ENCODE measurements at regions not wholly inside any gene's neighbourhood (a gene's known extent, or its start where the extent isn't known, plus 50 kb on each side); places are given as distances from the start of the nearest gene placed in this dataset.

DNA sequence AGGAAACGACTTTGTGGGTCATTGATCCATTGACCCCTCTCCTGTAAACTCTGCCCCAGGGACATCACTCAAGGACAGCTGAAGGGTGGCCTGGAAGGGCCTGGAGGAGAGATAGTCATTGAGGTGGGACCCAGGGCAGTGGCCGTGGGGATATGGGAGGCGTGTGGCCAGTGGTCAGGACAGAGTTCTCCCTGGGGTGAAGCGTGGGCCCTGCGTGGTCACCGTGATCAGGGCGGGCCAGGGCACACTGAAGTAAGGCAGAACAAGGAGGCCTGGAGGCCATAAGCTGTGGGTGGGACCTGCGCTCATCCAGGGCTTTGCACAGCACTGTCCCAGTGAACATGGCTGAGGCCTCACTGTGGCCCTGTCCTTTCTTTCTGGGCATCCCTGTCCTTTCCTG, 177.9 kb downstream of the ZNF248 start:
- Histone ChIP-seq H3K4me3 (ENCODE audit: control insufficient read depth in 1 of 2, extremely low read depth in 1 of 2, low read length in 1 of 2) (no peak overlapping the region), H3K36me3 (ENCODE audit: control insufficient read depth in 2 of 2, extremely low read depth in 1 of 2, insufficient read depth in 1 of 2, low read length in 1 of 2) (no peaks in the 10 kb centered on the region), H3K27ac (ENCODE audit: low read length) (no peak overlapping the region), H3K27me3 (replicated peaks in 1 of 2; ENCODE audit: control insufficient read depth in 2 of 2, extremely low read depth in 1 of 2, insufficient read depth in 2 of 2, low read length in 1 of 2) (no peaks in the 10 kb centered on the region), H3K4me1 (ENCODE audit: control insufficient read depth in 1 of 2, extremely low read depth in 1 of 2, insufficient read depth in 2 of 2, low read length in 2 of 2) (no peaks in the 10 kb centered on the region), H3K9me3 (no peaks in the 10 kb centered on the region)
- Mint-ChIP-seq H3K4me3 (no peak overlapping the region), H3K4me1 (no peaks in the 10 kb centered on the region), H3K9me3 (peaks cover 5 to 16% (median 15%) of the 10 kb centered on the region in 3 donors), H3K36me3 (no peaks in the 10 kb centered on the region), H3K27me3 (no peaks in the 10 kb centered on the region), H3K27ac (no peak overlapping the region)
- no peak for DNase-seq
- ChIA-PET POLR2A (no interaction called here), CTCF (no interaction called here)
- WGBS (ENCODE audit: insufficient coverage): 100% methylated on average over 8 of the region's 8 CpGs
- ATAC-seq (replicated peaks in 1 of 4): no peak

DNA sequence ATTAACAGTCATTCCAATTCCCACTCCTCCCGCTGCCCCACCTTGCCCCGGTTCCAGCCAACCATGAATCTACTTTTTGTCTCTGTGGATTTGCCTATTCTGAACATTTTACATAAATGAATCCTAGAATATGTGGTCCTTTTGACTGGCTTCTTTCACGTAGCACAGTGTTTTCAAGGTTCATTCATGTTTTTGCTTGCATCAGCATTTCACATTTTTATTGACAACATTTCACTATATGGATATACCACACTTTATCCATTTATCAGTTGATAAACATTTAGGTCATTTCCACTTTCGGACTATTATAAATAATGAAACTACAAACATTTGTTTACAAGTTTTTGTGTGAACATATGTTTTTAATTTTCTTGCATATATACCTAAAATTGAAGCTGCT, 182.0 kb downstream of the ZNF248 start:
- H3K36me3 ChIP-seq (ENCODE audit: control insufficient read depth in 2 of 2, extremely low read depth in 1 of 2, insufficient read depth in 1 of 2, low read length in 1 of 2): no peaks in the 10 kb centered on the region
- ChIA-PET POLR2A (no interaction called here), CTCF (no interaction called here)
- no peak overlapping the region for H3K27ac ChIP-seq (ENCODE audit: low read length)
- H3K4me1 Mint-ChIP-seq: no peaks in the 10 kb centered on the region
- no peaks in the 10 kb centered on the region for H3K27me3 ChIP-seq (replicated peaks in 1 of 2; ENCODE audit: control insufficient read depth in 2 of 2, extremely low read depth in 1 of 2, insufficient read depth in 2 of 2, low read length in 1 of 2)
- peaks cover 3% of the 10 kb centered on the region for H3K36me3 Mint-ChIP-seq
- peaks cover 19 to 34% (median 20%) of the 10 kb centered on the region in 3 donors for H3K9me3 Mint-ChIP-seq
- no peaks in the 10 kb centered on the region for H3K9me3 ChIP-seq
- H3K27me3 Mint-ChIP-seq: no peaks in the 10 kb centered on the region
- 89% methylated on average over 2 of the region's 4 CpGs for WGBS (ENCODE audit: insufficient coverage)
- H3K4me1 ChIP-seq (ENCODE audit: control insufficient read depth in 1 of 2, extremely low read depth in 1 of 2, insufficient read depth in 2 of 2, low read length in 2 of 2): no peaks in the 10 kb centered on the region
- H3K4me3 Mint-ChIP-seq: no peak overlapping the region
- no peak overlapping the region for H3K4me3 ChIP-seq (ENCODE audit: control insufficient read depth in 1 of 2, extremely low read depth in 1 of 2, low read length in 1 of 2)
- no peak overlapping the region for H3K27ac Mint-ChIP-seq
- ATAC-seq (replicated peaks in 1 of 4): no peak
- DNase-seq: no peak

DNA sequence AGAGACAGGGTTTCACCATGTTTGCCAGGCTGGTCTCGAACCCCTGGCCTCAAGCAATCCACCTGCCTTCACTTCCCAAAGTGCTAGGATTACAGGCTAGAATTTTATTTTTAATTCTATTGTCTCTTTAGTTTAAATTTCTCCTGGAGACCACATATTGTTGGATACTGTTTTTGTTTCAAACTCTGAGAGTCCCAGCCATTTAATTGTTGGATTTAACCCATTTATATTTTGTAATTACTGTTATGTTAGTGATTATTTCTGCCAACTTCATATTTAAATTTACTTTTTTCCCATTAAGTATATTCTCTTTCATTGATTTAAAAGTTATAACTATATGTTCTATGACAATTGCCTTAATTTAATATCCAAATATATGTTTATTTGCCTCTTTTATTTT, 185.6 kb downstream of the ZNF248 start:
- Histone ChIP-seq H3K4me1 (ENCODE audit: control insufficient read depth in 1 of 2, extremely low read depth in 1 of 2, insufficient read depth in 2 of 2, low read length in 2 of 2) (no peaks in the 10 kb centered on the region), H3K9me3 (peaks cover 2% of the 10 kb centered on the region), H3K27me3 (replicated peaks in 1 of 2; ENCODE audit: control insufficient read depth in 2 of 2, extremely low read depth in 1 of 2, insufficient read depth in 2 of 2, low read length in 1 of 2) (no peaks in the 10 kb centered on the region), H3K27ac (ENCODE audit: low read length) (no peak overlapping the region), H3K36me3 (ENCODE audit: control insufficient read depth in 2 of 2, extremely low read depth in 1 of 2, insufficient read depth in 1 of 2, low read length in 1 of 2) (no peaks in the 10 kb centered on the region), H3K4me3 (ENCODE audit: control insufficient read depth in 1 of 2, extremely low read depth in 1 of 2, low read length in 1 of 2) (no peak overlapping the region)
- DNase-seq: no peak
- H3K27me3 Mint-ChIP-seq: no peaks in the 10 kb centered on the region
- H3K27ac Mint-ChIP-seq: no peak overlapping the region
- no peak for ATAC-seq (replicated peaks in 1 of 4)
- no peak overlapping the region for H3K4me3 Mint-ChIP-seq
- H3K4me1 Mint-ChIP-seq: no peaks in the 10 kb centered on the region
- ChIA-PET POLR2A (no interaction called here), CTCF (no interaction called here)
- no CpG with 5 or more reads among the region's 1 CpG for WGBS (ENCODE audit: insufficient coverage)
- peaks cover 3% of the 10 kb centered on the region for H3K36me3 Mint-ChIP-seq
- H3K9me3 Mint-ChIP-seq: peaks cover 13 to 46% (median 23%) of the 10 kb centered on the region in 3 donors

DNA sequence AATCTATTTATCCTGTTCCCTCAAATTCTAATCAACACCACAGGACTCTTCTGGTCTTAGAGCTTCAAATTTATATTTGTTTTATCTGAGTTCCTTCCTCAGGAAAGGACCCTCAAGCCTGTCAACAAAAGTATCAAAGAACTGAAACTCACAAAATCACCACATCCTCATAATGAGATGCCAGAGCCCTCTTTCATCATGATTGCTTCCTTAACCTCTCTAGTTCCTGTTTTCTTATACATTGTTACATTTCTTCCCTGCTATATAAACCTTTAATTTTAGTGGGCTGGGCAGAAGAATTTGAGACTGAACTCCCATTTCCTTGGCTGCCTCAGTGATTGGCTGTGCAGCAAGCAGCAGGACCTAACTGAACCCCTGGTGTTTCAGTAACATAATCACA, 189.7 kb downstream of the ZNF248 start:
- Histone ChIP-seq H3K36me3 (ENCODE audit: control insufficient read depth in 2 of 2, extremely low read depth in 1 of 2, insufficient read depth in 1 of 2, low read length in 1 of 2) (no peaks in the 10 kb centered on the region), H3K27me3 (replicated peaks in 1 of 2; ENCODE audit: control insufficient read depth in 2 of 2, extremely low read depth in 1 of 2, insufficient read depth in 2 of 2, low read length in 1 of 2) (no peaks in the 10 kb centered on the region), H3K9me3 (peaks cover 6% of the 10 kb centered on the region), H3K4me3 (ENCODE audit: control insufficient read depth in 1 of 2, extremely low read depth in 1 of 2, low read length in 1 of 2) (no peak overlapping the region), H3K27ac (ENCODE audit: low read length) (no peak overlapping the region), H3K4me1 (ENCODE audit: control insufficient read depth in 1 of 2, extremely low read depth in 1 of 2, insufficient read depth in 2 of 2, low read length in 2 of 2) (no peaks in the 10 kb centered on the region)
- DNase-seq (no peak), ATAC-seq (replicated peaks in 1 of 4) (no peak)
- Mint-ChIP-seq H3K27ac (no peak overlapping the region), H3K9me3 (peaks cover 19 to 53% (median 23%) of the 10 kb centered on the region in 3 donors), H3K27me3 (no peaks in the 10 kb centered on the region), H3K4me1 (no peaks in the 10 kb centered on the region), H3K4me3 (no peak overlapping the region), H3K36me3 (peaks cover under 1% of the 10 kb centered on the region)
- CTCF ChIA-PET: no interaction called here
- POLR2A ChIA-PET: interaction anchor here in 1 of 2 donors (0.6 kb wide), 1 partner anchor 122 kb away, joined by 3 read pairs; no protein-coding TSS in a partner anchor

DNA sequence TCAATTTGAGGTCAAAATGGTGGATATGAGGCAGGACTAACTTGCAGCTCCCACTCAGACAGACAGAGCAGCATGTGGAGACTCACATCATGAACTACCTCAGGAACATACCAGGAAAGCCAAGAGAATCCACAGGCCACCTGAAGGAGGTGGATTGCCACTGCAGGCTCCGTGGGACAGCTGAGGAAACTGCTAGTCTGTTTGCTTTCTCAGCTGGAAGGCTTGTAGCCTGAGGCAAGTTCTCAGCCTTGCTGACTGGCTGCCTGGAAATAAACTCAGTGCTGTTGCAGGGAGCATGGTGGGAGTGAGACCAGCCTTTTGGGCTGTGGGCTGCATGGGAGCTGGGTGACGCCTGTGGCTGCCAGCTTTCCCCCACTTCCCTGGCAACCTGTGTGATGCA, 202.9 kb downstream of the ZNF248 start:
- Histone ChIP-seq H3K4me3 (ENCODE audit: control insufficient read depth in 1 of 2, extremely low read depth in 1 of 2, low read length in 1 of 2) (no peak overlapping the region), H3K36me3 (ENCODE audit: control insufficient read depth in 2 of 2, extremely low read depth in 1 of 2, insufficient read depth in 1 of 2, low read length in 1 of 2) (no peaks in the 10 kb centered on the region), H3K27ac (ENCODE audit: low read length) (no peak overlapping the region), H3K9me3 (no peaks in the 10 kb centered on the region), H3K27me3 (replicated peaks in 1 of 2; ENCODE audit: control insufficient read depth in 2 of 2, extremely low read depth in 1 of 2, insufficient read depth in 2 of 2, low read length in 1 of 2) (no peaks in the 10 kb centered on the region), H3K4me1 (ENCODE audit: control insufficient read depth in 1 of 2, extremely low read depth in 1 of 2, insufficient read depth in 2 of 2, low read length in 2 of 2) (no peaks in the 10 kb centered on the region)
- Mint-ChIP-seq H3K4me1 (no peaks in the 10 kb centered on the region), H3K27ac (no peak overlapping the region), H3K4me3 (no peak overlapping the region), H3K36me3 (no peaks in the 10 kb centered on the region), H3K9me3 (peaks cover 22 to 37% (median 35%) of the 10 kb centered on the region in 3 donors), H3K27me3 (no peaks in the 10 kb centered on the region)
- ChIA-PET CTCF (no interaction called here), POLR2A (no interaction called here)
- 70% methylated on average over 2 of the region's 2 CpGs for WGBS (ENCODE audit: insufficient coverage)
- ATAC-seq (replicated peaks in 1 of 4) (no peak), DNase-seq (no peak)

DNA sequence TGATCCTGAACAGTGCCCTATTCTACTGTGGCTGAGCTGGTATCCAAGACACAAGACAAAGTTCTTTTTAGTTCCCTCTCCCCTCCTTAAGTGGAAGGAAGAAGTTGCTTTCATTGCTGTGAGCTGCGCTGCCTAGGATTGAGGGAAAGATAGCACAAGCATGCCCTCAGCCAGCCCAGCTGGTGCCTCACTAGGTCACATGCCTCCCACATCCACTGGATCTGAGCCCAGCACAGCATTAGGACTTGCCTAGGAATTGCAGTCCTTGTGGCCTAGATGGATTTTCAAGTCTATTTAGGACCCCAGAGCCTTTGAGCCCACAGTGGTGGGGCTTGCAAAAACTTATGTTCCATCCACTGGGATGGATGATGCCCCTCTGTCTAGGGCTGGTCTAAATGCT, 214.2 kb downstream of the ZNF248 start:
- H3K4me1 ChIP-seq (ENCODE audit: control insufficient read depth in 1 of 2, extremely low read depth in 1 of 2, insufficient read depth in 2 of 2, low read length in 2 of 2): no peaks in the 10 kb centered on the region
- ATAC-seq (replicated peaks in 1 of 4) (no peak), DNase-seq (no peak)
- H3K27ac Mint-ChIP-seq: no peak overlapping the region
- no peaks in the 10 kb centered on the region for H3K27me3 ChIP-seq (replicated peaks in 1 of 2; ENCODE audit: control insufficient read depth in 2 of 2, extremely low read depth in 1 of 2, insufficient read depth in 2 of 2, low read length in 1 of 2)
- ChIA-PET POLR2A (no interaction called here), CTCF (no interaction called here)
- H3K36me3 Mint-ChIP-seq: no peaks in the 10 kb centered on the region
- no peaks in the 10 kb centered on the region for H3K27me3 Mint-ChIP-seq
- no peak overlapping the region for H3K4me3 ChIP-seq (ENCODE audit: control insufficient read depth in 1 of 2, extremely low read depth in 1 of 2, low read length in 1 of 2)
- no peaks in the 10 kb centered on the region for H3K36me3 ChIP-seq (ENCODE audit: control insufficient read depth in 2 of 2, extremely low read depth in 1 of 2, insufficient read depth in 1 of 2, low read length in 1 of 2)
- no peak overlapping the region for H3K27ac ChIP-seq (ENCODE audit: low read length)
- no peaks in the 10 kb centered on the region for H3K9me3 ChIP-seq
- H3K4me1 Mint-ChIP-seq: no peaks in the 10 kb centered on the region
- no CpG with 5 or more reads among the region's 1 CpG for WGBS (ENCODE audit: insufficient coverage)
- H3K9me3 Mint-ChIP-seq: peaks cover 5 to 25% (median 10%) of the 10 kb centered on the region in 3 donors
- H3K4me3 Mint-ChIP-seq: no peak overlapping the region

DNA sequence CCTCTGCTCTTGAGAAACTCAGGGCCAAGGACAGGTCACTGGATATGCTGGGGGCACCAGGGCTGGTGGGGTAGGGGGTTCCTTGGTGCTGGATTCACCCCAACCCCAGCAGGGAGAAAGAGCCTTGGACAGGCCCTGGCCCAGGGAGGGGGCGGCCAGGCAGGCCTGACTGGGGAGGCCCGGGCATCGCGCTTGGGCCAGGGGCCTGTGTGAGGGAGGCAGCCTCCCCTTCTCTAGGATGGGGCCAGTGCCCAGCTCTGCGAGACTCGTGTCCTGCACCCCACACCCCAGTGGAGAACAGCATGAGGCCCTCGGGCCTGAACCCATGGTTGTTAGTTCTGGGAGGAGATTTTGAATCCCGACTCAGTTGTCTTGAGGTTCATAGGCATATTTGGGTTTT, 217.1 kb downstream of the ZNF248 start:
- H3K27me3 ChIP-seq (replicated peaks in 1 of 2; ENCODE audit: control insufficient read depth in 2 of 2, extremely low read depth in 1 of 2, insufficient read depth in 2 of 2, low read length in 1 of 2): no peaks in the 10 kb centered on the region
- H3K36me3 ChIP-seq (ENCODE audit: control insufficient read depth in 2 of 2, extremely low read depth in 1 of 2, insufficient read depth in 1 of 2, low read length in 1 of 2): no peaks in the 10 kb centered on the region
- Mint-ChIP-seq H3K36me3 (no peaks in the 10 kb centered on the region), H3K27me3 (no peaks in the 10 kb centered on the region), H3K9me3 (peaks cover 15 to 37% (median 20%) of the 10 kb centered on the region in 3 donors), H3K27ac (no peak overlapping the region), H3K4me3 (no peak overlapping the region), H3K4me1 (no peaks in the 10 kb centered on the region)
- ChIA-PET POLR2A (no interaction called here), CTCF (no interaction called here)
- no peaks in the 10 kb centered on the region for H3K9me3 ChIP-seq
- DNase-seq (no peak), ATAC-seq (replicated peaks in 1 of 4) (no peak)
- no peak overlapping the region for H3K4me3 ChIP-seq (ENCODE audit: control insufficient read depth in 1 of 2, extremely low read depth in 1 of 2, low read length in 1 of 2)
- no peaks in the 10 kb centered on the region for H3K4me1 ChIP-seq (ENCODE audit: control insufficient read depth in 1 of 2, extremely low read depth in 1 of 2, insufficient read depth in 2 of 2, low read length in 2 of 2)
- H3K27ac ChIP-seq (ENCODE audit: low read length): no peak overlapping the region
- no CpG with 5 or more reads among the region's 8 CpGs for WGBS (ENCODE audit: insufficient coverage)
